ENCODE measurements at regions not wholly inside any gene's neighbourhood (a gene's known extent, or its start where the extent isn't known, plus 50 kb on each side); places are given as distances from the start of the nearest gene placed in this dataset.

DNA sequence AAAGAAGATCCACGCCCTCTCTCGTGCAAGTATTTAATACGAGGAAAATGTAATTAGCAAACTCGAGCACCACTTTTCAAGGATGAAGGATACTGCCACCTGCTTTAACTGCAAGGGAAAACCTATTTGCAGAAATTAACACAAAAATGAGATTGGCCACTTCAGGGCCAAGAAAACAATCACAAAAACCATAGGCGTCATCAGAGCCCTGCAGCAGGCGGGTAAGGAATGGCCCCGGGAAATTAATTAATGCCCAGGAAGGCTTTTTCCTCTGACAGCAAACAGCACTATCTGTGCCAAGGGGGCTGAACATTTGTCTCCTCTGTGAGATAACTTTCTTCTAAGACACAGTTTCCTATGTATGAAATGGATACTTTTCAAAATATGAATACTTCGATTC, 255.7 kb downstream of the CTTN start:
- no peak for TF ChIP-seq CREB1 (IDR thresholded peaks at IDR 0.05; ENCODE audit: low read depth)
- TF ChIP-seq EP300 (IDR thresholded peaks at IDR 0.05; ENCODE audit: borderline replicate concordance) = no peak
- TF ChIP-seq TEAD4 (IDR thresholded peaks at IDR 0.05) = no peak
- TF ChIP-seq, protein P1, sequence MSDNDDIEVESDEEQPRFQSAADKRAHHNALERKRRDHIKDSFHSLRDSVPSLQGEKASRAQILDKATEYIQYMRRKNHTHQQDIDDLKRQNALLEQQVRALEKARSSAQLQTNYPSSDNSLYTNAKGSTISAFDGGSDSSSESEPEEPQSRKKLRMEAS (IDR thresholded peaks at IDR 0.05) = no peak
- no peak for TF ChIP-seq TAF1 (IDR thresholded peaks at IDR 0.05; ENCODE audit: low read depth)
- no peak for TF ChIP-seq RAD21 (IDR thresholded peaks at IDR 0.05; ENCODE audit: low read depth)
- no peak for TF ChIP-seq NFIC (IDR thresholded peaks at IDR 0.05)
- no peak for TF ChIP-seq FOXM1 (IDR thresholded peaks at IDR 0.05; ENCODE audit: borderline replicate concordance, low read depth)
